Mammary epithelial cell (primary cell): ENCODE measurements at regions not wholly inside any gene's neighbourhood (a gene's known extent, or its start where the extent isn't known, plus 50 kb on each side); places are given as distances from the start of the nearest gene placed in this dataset.

ENCODE experiments used
- CTCF ChIP-seq, 2 donors: IDR thresholded peaks in 1 of 2; conservative IDR thresholded peaks in 1 of 2; 2 replicates each; pipeline ENCODE4 v1.5.1; 2011 to 2012; ENCODE audit warnings: inconsistent platforms in 2 of 2, low read length in 2 of 2, mild to moderate bottlenecking in 2 of 2, control low read depth in 1 of 2, low read depth in 1 of 2; ENCODE audit not compliant: insufficient read depth in 1 of 2; ENCODE audit errors: extremely low read depth in 1 of 2
- EZH2 ChIP-seq: IDR thresholded peaks from 2 replicates; pipeline ENCODE4 v1.6.1; 2012; ENCODE audit warnings: low read length, inconsistent platforms, borderline replicate concordance

GRCh38 chr3:162769564-162769963 lies 1273.0 kb downstream of the OTOL1 start:
- no peak for TF ChIP-seq CTCF (conservative IDR thresholded peaks at IDR 0.05 in 1 of 2, IDR thresholded peaks at IDR 0.05 in 1 of 2; ENCODE audit: extremely low read depth in 1 of 2, insufficient read depth in 1 of 2, low read depth in 1 of 2, low read length in 2 of 2)
- no peak for TF ChIP-seq EZH2
